Mesenchymal stem cell (in vitro differentiated cells and primary cell): ENCODE measurements at regions not wholly inside any gene's neighbourhood (a gene's known extent, or its start where the extent isn't known, plus 50 kb on each side); places are given as distances from the start of the nearest gene placed in this dataset.

Experiments used
- DNase-seq: peaks from one replicate; pipeline ENCODE4 v3.0.0-alpha.2; 2013
- H2AFZ ChIP-seq: one replicate; pipeline ENCODE4 v1.6.1; 2013; ENCODE audit warnings: low read depth, mild to moderate bottlenecking, control low read depth, inconsistent platforms, low read length, moderate library complexity
- H2AK5ac ChIP-seq: 2 replicates; pipeline ENCODE4 v1.6.1; 2013; ENCODE audit warnings: low read length, moderate library complexity, mild to moderate bottlenecking, inconsistent platforms; ENCODE audit not compliant: severe bottlenecking
- H2BK120ac ChIP-seq: one replicate; pipeline ENCODE4 v1.6.1; 2013; ENCODE audit warnings: low read depth, mild to moderate bottlenecking, inconsistent platforms, low read length, moderate library complexity
- H2BK12ac ChIP-seq, 2 experiments: one replicate each; pipeline ENCODE4 v1.6.1; 2013; ENCODE audit warnings: inconsistent platforms in 2 of 2, low read length in 2 of 2, mild to moderate bottlenecking in 2 of 2, moderate library complexity in 2 of 2, control low read depth in 1 of 2
- H2BK15ac ChIP-seq: one replicate; pipeline ENCODE4 v1.6.1; 2013; ENCODE audit warnings: mild to moderate bottlenecking, low read depth, inconsistent platforms; ENCODE audit not compliant: poor library complexity, severe bottlenecking
- H2BK5ac ChIP-seq: 2 replicates; pipeline ENCODE4 v1.6.1; 2013; ENCODE audit warnings: low read depth, mild to moderate bottlenecking, low read length, control low read depth, inconsistent platforms; ENCODE audit not compliant: poor library complexity, severe bottlenecking
- H3K14ac ChIP-seq, 2 experiments: one replicate each; pipeline ENCODE4 v1.6.1; 2013; ENCODE audit warnings: inconsistent platforms in 2 of 2, low read length in 2 of 2, control low read depth in 1 of 2, mild to moderate bottlenecking in 1 of 2, moderate library complexity in 1 of 2
- H3K18ac ChIP-seq, 2 experiments: one replicate each; pipeline ENCODE4 v1.6.1; 2013; ENCODE audit warnings: inconsistent platforms in 2 of 2, low read length in 2 of 2, control low read depth in 1 of 2, low read depth in 1 of 2, mild to moderate bottlenecking in 1 of 2
- H3K23ac ChIP-seq, 2 experiments: one replicate each; pipeline ENCODE4 v1.6.1; 2013; ENCODE audit warnings: inconsistent platforms in 2 of 2, low read length in 2 of 2, mild to moderate bottlenecking in 2 of 2, moderate library complexity in 2 of 2, control low read depth in 1 of 2
- H3K27ac ChIP-seq: 2 replicates; pipeline ENCODE4 v1.5.1; 2013; ENCODE audit warnings: mild to moderate bottlenecking, moderate library complexity, low read length, control low read depth, inconsistent platforms; ENCODE audit not compliant: poor library complexity, severe bottlenecking
- H3K27me3 ChIP-seq, 2 experiments: 2 replicates each; pipeline versions ENCODE4 v1.6.1 to v1.7.0; 2013; ENCODE audit warnings: low read length in 2 of 2, mild to moderate bottlenecking in 2 of 2, moderate library complexity in 2 of 2, control low read depth in 1 of 2, inconsistent platforms in 1 of 2; ENCODE audit not compliant: control insufficient read depth in 1 of 2, insufficient read depth in 1 of 2
- H3K36me3 ChIP-seq, 2 experiments: 2 replicates each; pipeline versions ENCODE4 v1.6.1 to v1.7.0; 2013; ENCODE audit warnings: low read length in 2 of 2, control low read depth in 1 of 2, inconsistent platforms in 1 of 2, low read depth in 1 of 2, mild to moderate bottlenecking in 1 of 2; ENCODE audit not compliant: insufficient read depth in 2 of 2, control insufficient read depth in 1 of 2
- H3K4ac ChIP-seq, 2 experiments: one replicate each; pipeline ENCODE4 v1.6.1; 2013; ENCODE audit warnings: inconsistent platforms in 2 of 2, low read length in 2 of 2, mild to moderate bottlenecking in 2 of 2, moderate library complexity in 2 of 2, control low read depth in 1 of 2, low read depth in 1 of 2
- H3K4me1 ChIP-seq: 2 replicates; pipeline ENCODE4 v1.6.1; 2013; ENCODE audit warnings: low read depth, low read length, control low read depth; ENCODE audit not compliant: control insufficient read depth, insufficient read depth
- H3K4me2 ChIP-seq: 2 replicates; pipeline ENCODE4 v1.6.1; 2013; ENCODE audit warnings: low read length, mild to moderate bottlenecking, inconsistent platforms; ENCODE audit not compliant: poor library complexity, severe bottlenecking
- H3K4me3 ChIP-seq, 2 experiments: 2 replicates each; pipeline versions ENCODE4 v1.5.1 to v1.7.0; 2013; ENCODE audit warnings: low read length in 2 of 2, mild to moderate bottlenecking in 2 of 2, control low read depth in 1 of 2, low read depth in 1 of 2; ENCODE audit not compliant: insufficient read depth in 1 of 2
- H3K79me1 ChIP-seq: replicated peaks from 2 replicates; pipeline ENCODE4 v1.6.1; 2013; ENCODE audit warnings: mild to moderate bottlenecking, control low read depth, low read length, inconsistent platforms; ENCODE audit not compliant: poor library complexity, severe bottlenecking
- H3K9ac ChIP-seq: 2 replicates; pipeline ENCODE4 v1.7.0; 2013; ENCODE audit warnings: mild to moderate bottlenecking, low read length, moderate library complexity
- H3K9me3 ChIP-seq: 2 replicates; pipeline ENCODE4 v1.7.0; 2013; ENCODE audit warnings: mild to moderate bottlenecking, low read length; ENCODE audit not compliant: control insufficient read depth
- H4K8ac ChIP-seq: one replicate; pipeline ENCODE4 v1.6.1; 2013; ENCODE audit warnings: inconsistent platforms, mild to moderate bottlenecking, low read length, moderate library complexity
- H4K91ac ChIP-seq: one replicate; pipeline ENCODE4 v1.6.1; 2013; ENCODE audit warnings: mild to moderate bottlenecking, low read length, inconsistent platforms
- WGBS: methylation state at CpG from one replicate; pipeline ENCODE4 v1.1.7; 2013; ENCODE audit warnings: mixed read lengths; 5-methylcytosine and 5-hydroxymethylcytosine counted together

DNA sequence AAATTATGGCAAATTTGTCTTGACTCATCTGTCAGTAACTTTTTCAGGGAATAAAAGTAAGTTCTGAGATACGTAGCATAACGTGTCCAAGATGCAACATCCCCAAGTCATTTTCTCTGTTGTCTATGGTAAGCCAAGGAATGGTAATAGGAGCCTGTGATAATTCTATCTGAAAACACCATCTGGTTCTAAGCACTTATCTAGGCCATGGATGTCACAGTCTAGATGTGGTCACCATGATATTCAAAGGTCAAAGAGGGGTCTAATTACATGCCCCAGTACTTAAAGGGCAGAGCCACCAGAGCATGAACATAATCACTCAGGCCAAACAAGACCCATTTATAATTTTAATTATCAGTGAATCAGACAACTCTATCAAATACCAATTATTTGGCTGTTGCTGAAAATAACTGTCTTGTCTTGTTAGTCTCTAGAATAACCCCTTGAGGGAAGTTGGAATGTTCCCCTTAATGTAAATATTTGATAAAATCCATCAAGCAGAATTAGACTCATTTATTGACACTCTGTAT, 225.1 kb upstream of the MPPED2 start:
- WGBS: 90% methylated on average over 2 of the region's 2 CpGs
- H3K27me3 ChIP-seq: no peaks in the 10 kb centered on the region
- no peaks in the 10 kb centered on the region for H3K9me3 ChIP-seq
- H3K27ac ChIP-seq: no peak overlapping the region
- H3K9ac ChIP-seq: no peak overlapping the region
- H3K18ac ChIP-seq: no peak overlapping the region
- no peak overlapping the region for H4K8ac ChIP-seq
- H2BK15ac ChIP-seq: no peak overlapping the region
- H3K4me2 ChIP-seq: no peak overlapping the region
- no peaks in the 10 kb centered on the region for H3K36me3 ChIP-seq
- H3K23ac ChIP-seq: no peak overlapping the region
- H4K91ac ChIP-seq: no peak overlapping the region
- no peaks in the 10 kb centered on the region for H3K4me1 ChIP-seq
- no peak overlapping the region for H3K4me3 ChIP-seq
- no peak overlapping the region for H3K14ac ChIP-seq
- H2BK5ac ChIP-seq: no peak overlapping the region
- no peak for DNase-seq
- no peak overlapping the region for H3K4ac ChIP-seq
- no peaks in the 10 kb centered on the region for H3K79me1 ChIP-seq
- H2BK12ac ChIP-seq: no peak overlapping the region
- no peak overlapping the region for H2BK120ac ChIP-seq
- no peak overlapping the region for H2AFZ ChIP-seq
- H2AK5ac ChIP-seq: no peak overlapping the region

DNA sequence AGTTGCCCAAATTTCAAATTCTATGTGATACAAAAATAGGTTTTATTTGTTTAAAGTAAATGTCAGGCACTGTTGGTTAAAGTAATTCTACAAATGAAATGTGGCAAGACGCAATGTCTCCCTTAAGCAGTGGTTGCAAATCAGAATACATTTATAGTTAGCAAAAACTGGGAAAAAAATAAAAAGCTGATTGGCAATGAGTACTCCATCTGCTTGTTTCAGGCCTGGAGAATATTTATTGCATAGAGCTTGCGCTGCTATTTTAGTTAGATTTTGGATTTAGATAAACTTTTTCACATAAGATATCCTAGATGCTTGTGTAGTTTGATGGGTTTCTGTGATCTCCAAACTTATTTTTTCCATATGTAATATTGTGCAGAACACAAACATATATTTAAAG, 224.0 kb upstream of the MPPED2 start:
- H3K14ac ChIP-seq: no peak overlapping the region
- no peak overlapping the region for H2BK5ac ChIP-seq
- no peak overlapping the region for H3K27ac ChIP-seq
- no peak overlapping the region for H4K91ac ChIP-seq
- no peak overlapping the region for H3K4me2 ChIP-seq
- DNase-seq: no peak
- no peak overlapping the region for H2BK12ac ChIP-seq
- no peak overlapping the region for H2AK5ac ChIP-seq
- no peak overlapping the region for H3K18ac ChIP-seq
- H3K79me1 ChIP-seq: no peaks in the 10 kb centered on the region
- H2BK15ac ChIP-seq: no peak overlapping the region
- no peak overlapping the region for H3K4ac ChIP-seq
- no peaks in the 10 kb centered on the region for H3K9me3 ChIP-seq
- H3K4me1 ChIP-seq: no peaks in the 10 kb centered on the region
- no peak overlapping the region for H3K9ac ChIP-seq
- no peak overlapping the region for H3K4me3 ChIP-seq
- H2AFZ ChIP-seq: no peak overlapping the region
- no peak overlapping the region for H2BK120ac ChIP-seq
- H3K36me3 ChIP-seq: no peaks in the 10 kb centered on the region
- no peak overlapping the region for H3K23ac ChIP-seq
- WGBS: 86% methylated on average over 2 of the region's 2 CpGs
- no peaks in the 10 kb centered on the region for H3K27me3 ChIP-seq
- H4K8ac ChIP-seq: no peak overlapping the region

DNA sequence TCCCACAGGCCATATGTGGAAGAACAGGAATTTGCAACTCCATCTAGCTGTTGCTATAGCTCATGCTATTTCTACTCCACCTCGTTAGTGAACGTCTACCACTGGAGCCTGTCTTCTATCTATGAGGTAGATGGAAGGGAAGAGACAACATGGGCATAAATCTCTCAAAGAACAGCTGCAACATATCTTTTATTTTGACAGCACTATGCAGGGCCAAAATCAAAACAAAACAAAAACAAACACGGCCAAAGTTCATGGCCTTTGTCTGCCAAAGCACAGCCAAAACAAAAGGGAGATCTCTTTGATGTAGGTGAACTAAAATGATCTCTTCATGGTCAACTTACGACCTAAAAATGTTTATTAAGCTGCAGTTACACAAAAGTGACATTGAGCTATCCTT, 215.2 kb upstream of the MPPED2 start:
- 40% methylated on average over 1 of the region's 4 CpGs for WGBS
- H3K79me1 ChIP-seq: no peaks in the 10 kb centered on the region
- no peak overlapping the region for H2BK5ac ChIP-seq
- no peak overlapping the region for H3K14ac ChIP-seq
- no peak overlapping the region for H3K4ac ChIP-seq
- H3K27me3 ChIP-seq: no peaks in the 10 kb centered on the region
- no peak overlapping the region for H4K8ac ChIP-seq
- no peak overlapping the region for H3K18ac ChIP-seq
- no peak for DNase-seq
- H3K23ac ChIP-seq: no peak overlapping the region
- H3K27ac ChIP-seq: no peak overlapping the region
- H2BK15ac ChIP-seq: no peak overlapping the region
- H2BK120ac ChIP-seq: no peak overlapping the region
- peaks cover 3% of the 10 kb centered on the region for H3K9me3 ChIP-seq
- H3K4me1 ChIP-seq: no peaks in the 10 kb centered on the region
- no peak overlapping the region for H2BK12ac ChIP-seq
- H3K9ac ChIP-seq: no peak overlapping the region
- H3K36me3 ChIP-seq: no peaks in the 10 kb centered on the region
- H2AFZ ChIP-seq: no peak overlapping the region
- H3K4me3 ChIP-seq: no peak overlapping the region
- no peak overlapping the region for H2AK5ac ChIP-seq
- no peak overlapping the region for H3K4me2 ChIP-seq
- no peak overlapping the region for H4K91ac ChIP-seq

- Histone ChIP-seq H3K18ac (no peak overlapping the region), H2AFZ (no peak overlapping the region), H3K4me2 (no peak overlapping the region), H3K9ac (no peak overlapping the region), H3K4me1 (no peaks in the 10 kb centered on the region), H3K27me3 (no peaks in the 10 kb centered on the region), H3K9me3 (peaks cover 3% of the 10 kb centered on the region), H3K27ac (no peak overlapping the region), H3K14ac (no peak overlapping the region), H2BK15ac (no peak overlapping the region), H4K8ac (no peak overlapping the region), H4K91ac (no peak overlapping the region), H3K4ac (no peak overlapping the region), H2BK12ac (no peak overlapping the region), H2BK120ac (no peak overlapping the region), H2AK5ac (no peak overlapping the region), H3K79me1 (no peaks in the 10 kb centered on the region), H3K23ac (no peak overlapping the region), H2BK5ac (no peak overlapping the region), H3K36me3 (no peaks in the 10 kb centered on the region), H3K4me3 (no peak overlapping the region)
- DNase-seq: no peak
Measured at GRCh38 chr11:30800904-30801303, 214.8 kb upstream of the MPPED2 start.
